NCI-H526 treated with DMSO at 0.1 percent for 48 hours (cell line): ENCODE measurements at regions not wholly inside any gene's neighbourhood (a gene's known extent, or its start where the extent isn't known, plus 50 kb on each side); places are given as distances from the start of the nearest gene placed in this dataset.

ENCODE experiments used
- DNase-seq: peaks from one replicate; lab custom pipeline; 2025; lab: John Stamatoyannopoulos, UW

DNA sequence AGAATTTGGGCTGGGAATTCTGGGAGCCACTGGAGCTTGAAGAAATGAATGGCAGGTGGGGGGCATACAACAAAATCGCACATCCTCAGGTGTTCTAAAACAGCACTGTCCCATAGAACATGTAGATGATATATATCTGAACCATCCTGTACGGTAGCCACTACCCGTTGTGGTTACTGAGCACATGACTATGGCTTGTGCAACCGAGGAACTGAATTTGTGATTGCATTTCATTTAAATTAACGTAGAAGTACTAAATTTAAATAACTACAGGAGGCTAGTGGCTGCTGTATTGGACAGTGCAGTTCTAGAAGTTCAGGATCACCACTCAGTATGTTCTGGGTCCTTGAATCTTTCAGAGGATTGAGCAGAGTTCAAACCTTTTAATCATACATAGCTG, 172.4 kb downstream of the PHETA1 start:
- no peak for DNase-seq

DNA sequence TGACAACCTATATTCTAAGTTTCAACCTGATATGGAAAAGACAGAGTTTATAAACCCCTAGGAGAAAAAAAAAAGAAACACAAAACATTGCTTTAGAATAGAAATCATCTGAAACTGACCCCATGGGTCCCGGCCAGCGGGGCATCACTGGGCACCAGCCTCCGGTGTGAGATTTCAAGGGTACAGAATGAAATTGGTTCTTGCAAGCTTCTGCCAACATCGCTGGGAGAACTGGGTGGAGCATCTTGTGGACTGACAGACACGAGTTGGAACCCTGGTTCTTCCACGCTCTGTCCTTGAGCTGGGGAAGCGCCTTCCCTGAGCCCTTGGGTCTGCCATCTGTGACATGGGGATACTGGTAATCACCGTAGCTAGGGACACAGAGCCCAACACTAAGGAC, 173.6 kb downstream of the PHETA1 start:
- DNase-seq: no peak

DNA sequence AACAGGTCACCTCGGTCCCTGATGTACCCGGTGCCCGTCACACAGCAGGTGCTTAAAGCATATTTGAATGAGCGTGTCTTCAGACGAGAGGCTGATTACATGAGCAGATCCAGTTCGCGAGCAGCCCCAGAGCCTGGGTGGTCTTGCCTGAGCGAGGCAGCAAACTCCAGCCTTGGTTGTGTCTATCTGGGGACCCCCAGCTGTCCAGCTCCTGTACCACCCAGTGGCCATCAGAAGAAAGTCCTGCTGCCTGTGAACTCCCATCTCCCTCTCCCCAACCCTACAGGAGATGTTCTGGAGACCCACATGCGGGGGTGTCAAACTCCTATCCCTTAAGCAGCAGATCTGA, 174.2 kb downstream of the PHETA1 start:
- no peak for DNase-seq

DNA sequence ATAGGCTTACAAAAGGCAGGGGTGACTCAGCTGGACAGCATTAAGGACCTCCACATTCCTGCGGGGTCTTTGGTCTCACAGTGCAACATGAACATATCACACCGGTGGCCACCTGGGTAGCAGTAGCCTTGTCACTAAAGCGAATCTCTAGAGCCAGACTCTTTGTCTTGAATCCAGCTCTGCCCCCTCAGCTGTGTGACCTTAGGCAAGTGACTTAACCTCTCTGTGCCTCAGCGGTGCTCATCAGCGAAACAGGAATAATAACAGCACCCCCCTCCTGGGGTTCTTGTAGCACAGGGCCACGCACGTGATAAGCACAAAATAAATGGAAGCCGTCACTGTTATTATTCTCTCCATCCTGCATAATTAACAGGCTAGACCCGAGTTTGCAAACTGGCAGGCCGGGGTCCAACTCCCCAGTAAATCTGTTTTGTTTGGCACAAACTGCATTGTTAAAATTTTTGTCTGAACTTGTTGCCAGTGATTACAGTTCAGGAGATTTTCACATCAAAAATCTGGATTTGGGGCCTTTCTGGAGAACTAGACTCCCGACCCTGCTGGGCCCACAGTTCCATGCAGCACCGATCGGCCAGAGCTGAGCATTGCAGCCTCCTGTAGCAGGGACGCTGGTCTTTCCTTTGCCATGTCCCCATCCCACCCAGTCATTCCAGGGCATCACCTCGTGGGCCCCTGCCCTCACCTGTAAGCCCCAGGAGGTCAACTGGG, 174.8 kb downstream of the PHETA1 start:
- no peak for DNase-seq

DNA sequence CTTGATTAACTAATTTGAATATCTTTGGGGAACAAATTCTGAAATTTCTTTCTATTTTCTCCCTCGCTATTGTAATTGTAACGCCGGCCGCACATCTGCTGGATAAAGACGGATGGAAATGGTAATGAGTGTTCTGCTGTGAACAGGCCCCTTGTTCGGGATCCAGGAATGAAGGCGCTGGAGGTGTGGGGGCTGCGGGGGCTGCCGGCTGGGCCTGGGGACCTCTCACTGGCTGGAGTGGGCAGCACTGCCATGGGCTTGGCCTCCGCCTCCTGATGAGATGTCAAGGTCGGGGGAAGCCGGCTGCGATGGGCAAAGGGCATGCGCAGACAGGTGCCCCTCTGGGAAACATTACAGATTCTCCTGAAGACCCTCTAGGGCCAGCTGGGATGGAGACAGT, 175.4 kb downstream of the PHETA1 start:
- DNase-seq: no peak

DNA sequence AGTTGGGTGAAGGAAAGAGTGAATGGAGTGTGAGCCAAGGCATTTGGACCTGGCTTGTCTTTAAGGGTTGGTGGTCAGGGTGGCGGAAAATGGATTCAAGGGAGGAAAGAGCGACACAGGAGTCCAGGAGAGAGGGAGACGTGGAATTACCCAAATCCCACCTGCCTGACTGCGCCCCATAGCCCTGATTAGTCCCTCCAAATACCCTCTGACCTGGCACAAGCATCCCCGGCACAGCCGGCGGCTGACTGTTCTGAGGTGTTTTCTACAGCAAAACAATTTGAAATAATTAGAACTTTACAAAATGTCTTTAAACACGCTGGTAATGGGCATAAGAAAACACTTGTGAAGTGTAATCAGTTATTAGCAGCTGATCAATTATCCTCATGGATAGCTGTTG, 175.8 kb downstream of the PHETA1 start:
- DNase-seq: no peak

DNA sequence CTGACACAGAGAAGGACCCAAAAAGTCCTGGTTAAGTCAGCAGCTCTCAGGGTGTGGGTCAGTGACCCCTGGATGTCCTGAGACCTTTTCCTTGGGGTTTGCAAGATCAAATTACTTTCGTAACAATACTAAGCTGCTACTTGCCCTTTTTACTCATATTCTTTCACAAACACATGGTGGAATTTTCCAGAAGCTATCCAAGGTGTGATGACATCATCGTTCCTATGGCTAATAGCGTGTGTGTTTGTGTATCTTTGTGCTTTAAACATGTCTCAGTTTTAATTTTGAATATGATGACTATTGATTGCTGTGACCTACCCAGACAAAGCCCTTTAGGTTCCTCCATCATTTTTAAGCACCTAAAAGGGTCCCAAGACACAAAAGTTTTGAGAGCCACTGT, 176.2 kb downstream of the PHETA1 start:
- no peak for DNase-seq

DNA sequence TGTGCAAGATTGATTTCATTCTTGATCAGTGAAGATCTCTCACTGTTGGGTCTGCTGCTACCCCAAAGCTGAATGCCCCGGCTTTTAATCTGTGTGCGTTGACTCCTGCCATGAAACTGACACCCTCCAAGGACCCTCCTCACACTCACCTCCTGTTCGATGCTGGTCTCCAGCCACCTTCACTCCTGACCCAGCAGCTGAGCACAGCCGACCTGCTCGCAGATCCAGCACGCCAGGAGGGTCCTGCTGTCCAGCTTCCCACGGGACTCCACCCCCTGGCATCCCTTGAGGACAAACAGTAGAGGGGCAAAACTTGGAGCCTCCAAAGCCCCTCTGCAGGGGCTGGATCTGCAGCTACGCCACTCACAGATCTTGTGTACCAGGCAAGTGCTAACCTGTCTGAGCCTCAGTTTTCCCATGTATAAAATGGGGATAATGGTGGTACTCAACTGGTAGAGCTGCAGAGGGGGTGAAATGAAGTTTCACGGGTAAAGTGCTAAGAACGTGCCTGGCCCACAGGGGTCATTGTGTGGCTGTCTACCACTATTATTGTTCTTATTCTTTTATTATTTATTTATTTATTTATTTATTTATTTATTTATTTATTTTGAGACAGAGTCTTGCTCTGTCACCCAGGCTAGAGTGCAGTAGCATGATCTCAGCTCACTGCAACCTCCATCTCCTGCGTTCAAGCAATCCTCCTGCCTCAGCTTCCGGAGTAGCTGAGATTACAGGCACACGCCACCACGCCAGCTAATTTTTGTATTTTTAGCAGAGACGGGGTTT, 178.0 kb downstream of the PHETA1 start:
- no peak for DNase-seq

DNA sequence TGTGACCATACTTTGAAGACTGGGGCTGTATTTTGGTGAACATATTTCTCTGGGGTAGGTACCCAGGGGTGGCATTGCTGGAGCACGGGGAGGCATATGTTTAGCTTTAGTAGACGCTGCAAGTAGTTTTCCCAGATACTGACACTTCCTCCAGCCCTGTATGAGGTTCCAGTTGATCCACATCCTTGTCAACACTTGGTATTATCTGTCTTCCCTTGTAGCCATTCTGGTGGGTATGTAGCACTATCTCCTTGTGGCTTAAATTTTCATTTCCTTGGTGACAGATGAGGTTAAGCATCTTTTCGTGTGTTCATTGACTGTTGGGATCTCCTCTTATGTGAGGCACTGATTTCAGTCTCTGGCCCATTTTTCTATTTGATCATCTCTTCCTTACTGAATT, 179.1 kb downstream of the PHETA1 start:
- no peak for DNase-seq

DNA sequence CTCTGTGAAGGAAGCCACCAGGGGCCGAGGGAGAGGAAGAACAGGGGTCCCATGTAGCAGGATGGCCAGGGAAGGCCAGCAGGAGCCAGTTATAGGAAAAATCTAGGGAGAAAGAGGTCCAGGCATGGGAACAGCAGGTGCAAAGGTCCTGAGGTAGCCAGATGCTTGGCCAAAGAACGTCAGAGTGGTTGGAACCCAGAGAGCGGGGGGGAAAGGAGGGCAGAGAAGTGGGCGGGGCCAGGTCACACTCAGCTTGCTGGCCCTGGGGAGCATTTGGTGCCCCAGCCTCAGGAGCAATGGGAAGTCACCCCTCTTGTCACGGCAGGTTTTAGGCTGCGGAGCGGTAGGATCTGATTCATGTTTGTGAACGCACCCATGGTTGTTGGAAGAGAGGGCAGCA, 180.5 kb downstream of the PHETA1 start:
- DNase-seq: no peak

DNA sequence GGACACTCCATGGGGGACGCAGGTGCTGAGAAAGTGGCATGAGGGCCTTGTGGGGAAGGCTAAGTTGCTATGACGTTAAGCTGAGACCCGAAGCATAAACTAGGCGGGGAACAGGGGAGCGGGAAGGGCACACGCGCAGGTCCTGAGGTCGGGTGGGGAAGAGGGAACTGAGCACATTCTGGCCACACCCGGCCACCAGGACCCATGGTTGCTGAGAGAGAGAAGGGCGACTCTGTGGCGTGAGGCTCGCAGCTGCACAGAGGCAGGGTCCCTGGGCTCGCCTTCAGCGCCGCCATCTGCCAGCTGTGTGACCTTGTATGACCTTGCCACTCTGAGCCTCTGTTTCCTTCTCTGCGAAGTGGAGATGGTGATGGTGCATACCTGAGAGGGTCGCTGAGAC, 182.5 kb downstream of the PHETA1 start:
- no peak for DNase-seq

DNA sequence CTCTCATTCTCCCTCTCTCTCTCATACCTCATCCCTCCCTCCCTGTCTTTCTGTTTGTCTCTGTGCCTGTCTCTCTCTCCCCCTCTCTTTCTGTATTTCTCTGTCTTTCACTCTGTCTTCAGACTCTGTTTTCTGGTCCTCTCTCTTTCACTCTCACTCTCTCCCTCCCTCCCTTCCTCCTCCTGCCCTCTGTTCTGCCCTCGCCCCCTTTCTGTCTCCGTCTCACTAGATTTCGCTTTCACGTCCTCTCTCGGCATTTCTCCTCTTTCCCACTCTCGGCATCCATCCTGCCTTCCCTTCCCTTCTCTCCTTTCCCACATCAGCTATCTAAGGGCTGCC, 183.0 kb downstream of the PHETA1 start:
- no peak for DNase-seq

DNA sequence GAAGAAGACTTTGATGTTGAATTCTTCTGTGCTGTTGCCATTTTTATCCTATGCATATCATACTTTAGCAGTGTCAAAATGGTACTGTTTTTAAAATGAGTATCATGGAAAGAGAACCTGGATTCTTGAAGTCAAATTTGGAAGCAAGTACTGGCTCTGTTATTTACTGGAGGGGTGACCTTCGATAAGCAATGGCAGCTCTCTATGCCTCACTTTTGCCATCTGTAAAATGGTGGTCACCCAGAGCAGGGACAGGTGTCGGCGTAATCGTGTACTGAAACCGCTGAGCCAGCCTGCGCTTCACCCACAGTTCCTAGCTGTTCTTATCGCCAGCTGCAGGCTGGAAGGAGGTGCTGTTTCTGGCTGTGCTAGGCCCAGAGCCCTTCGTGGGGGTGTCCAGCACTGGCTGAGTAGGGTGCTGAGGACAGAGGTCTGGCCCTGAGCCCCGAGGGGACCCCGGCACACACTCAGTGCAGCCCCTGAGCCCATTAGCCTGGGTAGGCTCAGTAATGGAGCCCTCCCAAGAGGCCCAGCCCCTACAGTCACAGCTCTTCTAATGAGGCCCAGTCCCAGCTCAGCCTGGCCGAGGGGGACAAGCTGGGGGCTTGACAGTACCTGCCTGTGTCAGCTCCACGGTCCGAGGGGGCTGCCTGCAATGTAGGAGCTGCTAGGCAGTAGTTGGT, 183.5 kb downstream of the PHETA1 start:
- no peak for DNase-seq

DNA sequence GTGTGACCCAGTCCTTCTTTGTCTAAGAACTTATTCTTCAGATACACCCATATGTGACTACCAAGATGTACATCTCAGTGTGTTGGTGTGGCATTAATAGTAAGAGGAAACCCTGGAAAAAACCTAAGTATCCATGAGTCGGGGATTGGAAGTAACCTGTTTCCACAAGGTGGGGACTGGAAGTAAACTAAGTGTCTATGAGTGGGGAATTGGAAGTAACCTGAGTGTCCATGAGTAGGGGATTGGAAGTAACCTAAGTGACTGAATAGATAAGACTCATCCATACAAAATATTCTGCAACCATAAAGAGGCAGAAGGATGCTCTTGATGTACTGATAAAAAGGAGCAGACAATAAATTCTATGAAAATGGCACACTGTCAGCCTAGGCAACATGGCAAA, 184.7 kb downstream of the PHETA1 start:
- DNase-seq: no peak

DNA sequence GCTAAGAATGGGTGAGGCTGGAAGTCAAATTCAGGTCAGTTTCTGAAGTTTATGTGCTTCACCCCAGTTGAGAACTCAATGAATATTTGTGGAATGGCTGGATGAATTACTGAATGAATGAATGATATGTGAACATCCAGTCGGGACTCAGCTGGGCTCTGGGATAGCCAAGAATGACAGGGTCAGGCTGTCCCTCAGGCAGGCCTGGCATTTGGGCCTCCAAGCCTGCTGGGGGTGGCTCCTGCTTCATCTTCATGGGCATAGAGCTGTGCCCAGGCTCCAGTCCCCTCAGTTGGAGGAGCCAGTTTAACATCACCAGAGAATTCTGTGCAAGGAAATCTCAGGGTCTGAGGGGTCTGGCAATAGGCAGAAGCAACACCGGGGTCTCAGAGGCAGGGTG, 185.8 kb downstream of the PHETA1 start:
- no peak for DNase-seq

DNA sequence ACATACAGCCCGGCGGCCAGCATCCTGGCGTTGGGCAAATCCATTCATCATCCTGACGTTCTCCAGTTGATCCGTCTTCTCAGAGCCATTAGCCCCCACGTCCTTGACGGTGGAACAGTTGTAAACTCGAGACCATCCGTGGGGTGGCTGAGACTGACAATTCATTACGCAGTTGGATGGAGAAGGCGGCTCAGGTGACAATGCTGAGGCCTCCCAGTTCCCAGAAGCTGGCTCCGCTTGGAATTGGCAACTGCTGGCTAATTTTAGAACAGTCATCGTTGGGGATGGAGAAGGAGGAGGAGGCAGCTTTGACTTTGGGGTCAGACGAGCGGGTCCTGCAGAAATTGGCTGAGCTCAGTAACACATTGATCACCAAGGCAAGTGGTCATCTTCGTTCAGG, 186.5 kb downstream of the PHETA1 start:
- no peak for DNase-seq

DNA sequence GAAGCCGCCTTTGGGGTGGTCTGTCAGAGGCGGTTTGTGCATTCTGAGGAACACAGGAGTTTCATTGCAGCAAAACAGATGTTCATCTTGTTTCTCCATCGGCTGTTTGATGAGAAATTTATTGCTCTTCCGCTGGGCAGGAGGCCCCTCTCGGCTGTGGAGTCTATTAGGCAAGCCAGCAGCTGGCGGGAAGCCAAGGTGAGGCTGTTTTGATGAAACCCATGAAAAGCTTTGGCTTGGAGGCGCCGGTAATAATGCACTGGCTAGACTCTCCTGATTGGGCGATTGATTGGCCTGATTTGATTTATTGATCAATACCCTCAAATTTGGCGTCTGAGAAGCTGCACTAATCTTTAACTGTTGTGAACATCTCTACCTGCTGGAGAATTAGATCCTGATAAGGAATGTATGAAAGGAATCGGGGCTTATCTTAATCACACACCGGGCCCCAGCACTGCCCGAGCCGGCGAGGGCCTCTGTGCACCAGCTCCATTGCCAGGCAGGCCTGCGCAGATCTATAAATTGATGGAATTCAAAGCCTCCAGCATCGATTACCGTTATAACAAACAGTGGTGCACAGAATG, 187.7 kb downstream of the PHETA1 start:
- DNase-seq: peak; percentile 59

DNA sequence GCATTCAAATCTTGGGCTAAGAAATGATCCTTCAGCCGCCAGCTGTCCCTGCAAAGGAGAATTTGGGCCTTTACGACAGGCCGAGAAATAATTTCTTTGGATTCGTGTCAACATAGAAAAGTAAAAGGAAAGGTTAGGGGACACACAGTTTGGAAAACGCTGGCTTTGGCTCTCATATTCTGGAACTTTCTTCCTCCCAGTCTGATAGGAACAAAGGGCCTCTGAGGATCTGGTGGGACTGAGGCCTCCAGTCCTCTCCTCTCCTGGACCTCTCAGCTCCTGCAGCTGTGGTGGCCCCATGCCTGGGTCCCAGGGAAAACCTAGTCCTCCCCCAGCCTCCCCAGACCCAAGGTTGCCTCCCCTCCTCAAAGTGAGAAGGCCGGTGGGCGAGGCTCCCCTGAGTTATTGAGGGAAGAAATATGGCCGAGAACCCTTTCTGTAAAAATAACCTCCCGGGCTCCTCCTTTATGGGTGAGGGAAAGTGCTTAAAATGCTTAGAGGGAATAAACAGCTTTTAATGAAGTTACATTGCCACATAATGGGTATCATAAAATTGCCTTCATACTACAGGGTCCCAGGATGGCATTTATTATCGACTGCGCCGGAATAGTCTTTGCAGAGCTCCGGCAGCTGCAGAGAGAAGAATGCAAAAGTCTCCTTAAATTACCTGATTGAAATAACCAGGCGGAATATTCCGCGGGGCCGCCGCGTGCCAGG, 188.3 kb downstream of the PHETA1 start:
- DNase-seq: no peak

DNA sequence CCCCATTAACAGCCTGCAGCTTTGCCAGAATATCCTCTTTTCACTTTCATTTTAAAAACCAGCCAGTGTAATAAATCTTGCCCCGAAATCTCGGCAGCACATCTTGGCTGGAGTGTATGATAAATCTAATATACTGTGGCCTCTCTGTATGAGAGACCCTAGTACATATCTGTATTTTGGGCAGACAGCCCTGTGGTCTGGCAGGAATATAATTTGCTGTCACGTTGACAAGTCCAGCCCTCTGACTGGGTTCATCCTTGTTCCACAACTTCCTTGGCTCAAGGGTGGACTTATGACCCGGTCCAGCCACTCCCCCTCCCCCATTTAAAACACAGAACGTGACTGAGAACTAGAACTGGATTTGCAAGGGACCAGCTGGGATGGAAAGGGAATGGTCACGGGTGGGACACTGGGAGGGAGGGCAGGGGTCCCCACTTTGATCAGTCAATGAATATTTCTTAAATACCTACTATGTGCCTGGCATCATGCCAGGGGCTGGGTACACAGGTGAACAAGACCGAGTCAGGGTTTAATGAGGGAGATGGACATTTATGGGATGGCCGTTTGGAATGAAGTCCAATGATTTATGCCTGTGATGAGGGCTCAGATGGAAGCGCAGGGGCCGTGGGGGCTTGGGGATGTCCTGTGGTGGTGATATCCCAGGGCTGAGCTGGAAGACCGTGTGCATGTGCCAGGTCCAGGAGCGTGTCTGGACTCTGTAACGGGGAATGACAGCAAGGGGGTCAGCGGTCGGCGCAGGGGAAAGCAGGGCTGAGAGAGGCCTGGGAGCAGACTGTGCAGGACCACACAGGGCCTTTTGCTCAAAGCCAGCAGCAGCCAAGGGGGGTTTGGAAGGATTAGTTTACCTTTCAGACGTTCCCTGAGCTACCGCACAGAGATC, 190.5 kb downstream of the PHETA1 start:
- DNase-seq: no peak

DNA sequence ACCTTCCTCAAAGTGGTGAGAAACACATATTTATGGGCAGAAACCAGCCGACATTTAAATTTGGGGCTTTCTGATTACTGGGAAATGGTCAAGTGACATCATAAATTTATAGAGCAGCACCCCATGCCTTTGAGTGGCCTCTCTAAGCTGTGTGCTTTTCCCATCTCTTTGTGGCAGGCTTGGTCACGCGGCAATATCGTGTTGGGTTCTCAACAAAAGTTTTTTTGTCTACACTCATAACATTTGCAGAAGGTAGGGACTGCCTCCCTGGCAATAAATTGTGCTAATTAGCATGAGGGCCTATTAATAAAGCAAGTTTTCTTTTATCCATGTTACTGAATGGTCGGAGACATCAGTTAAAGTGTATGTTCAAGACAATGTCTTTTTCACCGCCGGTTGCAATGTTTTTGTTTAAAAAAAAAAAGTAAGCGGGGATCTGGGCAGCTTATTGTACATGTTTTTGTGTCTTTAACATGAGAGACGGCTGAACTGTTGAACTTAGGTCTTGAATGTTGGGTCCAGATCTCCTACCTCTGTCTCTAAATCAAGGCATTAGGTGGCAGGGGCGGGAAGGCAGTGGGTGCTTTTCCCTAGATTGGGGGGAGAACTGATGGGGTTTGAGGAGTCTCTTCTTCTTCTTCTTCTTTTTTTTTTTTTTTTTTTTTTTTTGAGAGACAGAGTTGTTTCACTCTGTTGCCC, 193.3 kb downstream of the PHETA1 start:
- no peak for DNase-seq

DNA sequence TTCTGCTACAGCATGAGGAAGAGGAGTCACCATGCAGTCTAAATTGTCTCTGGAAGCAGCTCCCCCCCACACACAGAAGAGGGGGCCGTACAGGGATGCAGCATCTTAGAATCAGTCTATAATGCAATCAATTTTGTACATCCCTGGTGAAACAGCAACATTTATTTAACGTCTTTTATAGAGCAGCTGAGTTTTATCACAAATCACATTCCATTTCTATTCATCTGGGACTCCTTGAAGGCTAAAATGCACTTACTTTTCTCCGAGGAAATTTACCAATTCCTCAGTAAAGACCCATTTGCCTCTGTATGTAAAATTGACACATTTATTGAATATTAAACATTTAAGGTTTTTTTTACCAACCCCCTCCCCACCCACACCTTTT, 193.9 kb downstream of the PHETA1 start:
- DNase-seq: no peak
